ENCODE measurements at regions not wholly inside any gene's neighbourhood (a gene's known extent, or its start where the extent isn't known, plus 50 kb on each side); places are given as distances from the start of the nearest gene placed in this dataset.

DNA sequence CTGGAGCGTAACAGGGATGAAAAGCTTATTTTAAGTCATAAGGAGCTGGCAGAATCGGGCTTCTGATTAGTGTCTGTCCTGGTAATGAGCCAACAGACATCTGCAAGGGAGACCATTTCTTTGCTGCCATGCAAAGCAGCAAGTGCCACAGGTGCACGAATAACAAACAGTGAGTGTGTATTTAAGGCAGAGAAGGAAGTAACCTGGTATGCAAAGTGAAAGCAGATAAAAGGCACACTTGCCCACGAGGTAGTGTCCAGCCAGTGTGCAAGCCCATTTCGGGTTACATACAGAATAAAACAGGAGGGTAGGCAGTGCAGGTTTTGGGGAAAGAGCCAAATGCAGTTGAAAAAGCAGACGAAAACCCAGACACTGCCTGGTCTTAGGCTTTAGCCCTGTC, 1153.7 kb downstream of the SI start:
- no peak for DNase-seq

DNA sequence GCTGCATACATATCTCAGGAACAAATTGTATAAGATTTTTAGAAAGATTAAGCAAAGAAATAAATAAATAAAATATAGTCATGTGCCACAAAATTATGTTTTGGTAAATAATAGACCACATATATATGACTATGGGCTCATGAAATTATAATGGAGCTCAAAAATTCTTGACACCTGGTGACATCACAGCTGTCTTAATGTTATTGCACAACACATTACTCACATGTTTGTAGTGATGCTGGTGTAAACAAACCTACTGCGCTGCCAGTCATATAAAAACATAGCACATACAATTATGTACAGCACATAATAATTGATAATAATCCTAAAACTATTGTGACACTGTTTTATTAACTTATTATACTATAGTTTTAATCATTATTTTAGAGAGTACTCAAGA, 1159.1 kb downstream of the SI start:
- no peak for DNase-seq

DNA sequence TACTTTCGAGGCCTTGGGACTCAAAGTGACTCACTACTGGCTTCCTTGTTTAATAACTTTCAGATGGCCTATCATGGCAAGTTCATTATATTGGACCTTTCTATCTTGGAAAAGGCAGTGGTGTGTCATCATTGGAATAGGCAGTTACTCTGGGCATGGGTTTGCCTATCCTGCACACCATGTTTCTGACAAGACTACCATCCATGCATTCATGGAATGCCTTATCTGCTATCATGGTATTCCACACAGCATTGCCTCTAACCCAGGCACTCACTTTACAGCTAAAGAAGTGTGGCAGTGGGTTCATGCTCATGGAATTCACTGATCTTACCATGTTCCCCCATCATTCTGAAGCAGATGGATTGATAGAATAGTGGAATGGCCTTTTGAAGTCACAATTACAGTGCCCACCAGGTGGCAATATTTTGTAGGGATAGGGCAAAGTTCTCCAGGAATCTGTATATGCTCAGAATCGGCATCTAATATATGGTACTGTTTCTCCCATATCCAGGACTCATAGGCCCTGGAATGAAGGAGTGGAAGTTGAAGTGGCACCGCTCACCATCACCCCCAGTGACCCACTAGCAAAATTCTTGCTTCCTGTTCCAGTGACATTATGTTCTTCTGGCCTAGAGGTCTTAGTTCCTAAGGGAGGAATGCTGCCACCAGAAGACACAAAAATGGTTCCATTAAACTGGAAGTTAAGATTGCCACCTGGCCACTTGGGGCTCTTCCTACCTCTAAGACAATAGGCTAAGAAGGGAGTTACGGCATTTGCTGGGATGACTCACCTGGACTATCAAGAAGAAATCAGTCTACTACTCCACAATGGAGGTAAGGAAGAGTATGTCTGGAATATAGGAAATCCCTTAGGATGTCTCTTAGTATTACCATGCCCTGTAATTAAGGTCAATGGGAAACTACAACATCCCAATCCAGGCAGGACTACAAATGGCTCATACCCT, 1161.4 kb downstream of the SI start:
- no peak for DNase-seq

DNA sequence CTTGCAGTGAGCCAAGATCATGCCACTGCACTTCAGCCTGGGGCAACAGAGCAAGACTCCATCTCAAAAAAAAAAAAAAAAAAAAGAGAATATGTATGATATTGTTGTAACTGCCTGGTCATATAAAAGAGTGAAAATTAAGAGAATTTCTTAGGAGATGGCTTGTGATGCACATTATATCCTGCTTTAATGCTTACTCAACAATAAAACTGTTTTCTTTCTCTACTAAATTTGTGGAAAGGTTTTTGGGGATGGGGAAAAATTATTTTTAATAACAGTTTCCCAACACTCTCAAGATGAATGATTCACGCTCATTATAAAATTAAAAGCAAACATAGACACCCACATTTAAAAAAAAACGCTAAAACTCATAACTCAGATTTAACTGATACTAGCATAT, 1163.0 kb downstream of the SI start:
- DNase-seq = no peak

DNA sequence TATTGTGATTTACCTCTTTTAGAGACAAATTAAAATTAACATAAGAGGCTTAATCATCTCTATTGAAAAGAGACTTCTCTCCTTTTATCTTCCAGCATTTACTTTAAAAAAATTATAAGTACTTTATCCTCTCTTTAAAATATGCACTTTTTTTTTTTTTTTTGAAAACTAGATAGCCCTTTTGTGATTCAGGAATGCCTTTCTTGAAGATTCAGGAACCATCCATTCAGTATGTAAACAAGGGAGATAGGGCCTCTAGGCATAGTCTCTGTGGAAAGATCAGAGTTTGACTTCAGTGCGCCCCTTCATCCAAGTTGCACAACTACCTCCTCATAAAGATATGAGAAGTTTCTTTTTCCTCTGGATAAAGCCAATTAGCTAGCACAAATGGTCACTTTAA, 1163.7 kb downstream of the SI start:
- DNase-seq = no peak

DNA sequence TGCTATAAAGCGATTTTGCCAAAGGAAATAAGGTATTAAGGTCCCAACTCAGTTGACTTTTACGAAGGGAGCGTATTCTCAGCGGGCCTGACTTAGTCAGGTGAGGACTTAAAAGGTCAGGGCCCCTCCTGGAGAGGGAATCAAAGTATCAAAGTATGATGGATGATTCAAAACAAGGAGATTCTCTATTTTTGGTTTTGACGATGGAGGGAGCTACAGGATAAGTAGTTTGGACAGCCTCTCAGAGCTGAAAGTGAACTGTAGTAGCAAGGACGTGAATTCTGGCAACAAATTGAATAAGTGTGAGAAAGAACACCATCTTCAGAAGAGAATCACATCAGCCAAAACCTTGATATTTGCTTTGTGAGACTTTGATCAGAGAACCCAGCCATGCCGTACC, 1186.5 kb downstream of the SI start:
- DNase-seq = no peak

DNA sequence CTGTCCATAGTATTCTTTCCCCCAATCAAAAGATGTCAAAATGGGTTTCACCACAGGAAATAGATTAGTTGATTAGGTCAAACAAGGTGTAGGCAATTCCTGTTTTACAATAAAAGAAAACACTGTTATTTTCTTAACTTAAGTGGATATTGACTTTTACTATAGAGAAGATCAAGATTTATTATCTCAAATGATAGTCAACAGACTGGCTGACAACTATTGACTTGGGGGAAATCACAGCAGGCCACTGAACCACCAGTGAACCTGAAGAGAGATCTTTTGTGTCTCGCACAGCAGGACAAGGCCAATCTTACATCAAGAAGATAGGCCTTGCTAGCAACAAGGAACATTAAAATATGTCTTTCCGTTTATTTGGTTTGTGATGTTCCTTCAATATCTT, 1187.6 kb downstream of the SI start:
- DNase-seq = no peak

DNA sequence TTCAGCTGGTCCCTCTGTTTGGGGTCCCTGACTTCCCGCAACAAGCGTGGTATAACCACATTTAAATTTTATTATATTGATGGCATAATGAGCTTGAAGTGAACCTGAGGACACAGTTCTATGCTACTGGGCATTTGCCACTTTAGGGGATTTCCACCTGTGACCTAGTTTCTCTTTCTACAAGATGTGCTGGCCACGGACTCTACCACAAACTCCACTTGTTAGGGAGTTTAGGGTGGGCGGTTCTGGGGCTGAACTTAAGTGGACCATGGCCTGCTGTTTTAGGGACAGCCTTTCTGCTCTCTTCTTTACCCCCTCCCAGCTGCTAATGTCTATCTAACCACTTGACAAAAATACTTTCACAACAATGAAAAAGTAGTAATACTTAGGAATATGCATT, 1199.1 kb downstream of the SI start:
- DNase-seq = no peak

DNA sequence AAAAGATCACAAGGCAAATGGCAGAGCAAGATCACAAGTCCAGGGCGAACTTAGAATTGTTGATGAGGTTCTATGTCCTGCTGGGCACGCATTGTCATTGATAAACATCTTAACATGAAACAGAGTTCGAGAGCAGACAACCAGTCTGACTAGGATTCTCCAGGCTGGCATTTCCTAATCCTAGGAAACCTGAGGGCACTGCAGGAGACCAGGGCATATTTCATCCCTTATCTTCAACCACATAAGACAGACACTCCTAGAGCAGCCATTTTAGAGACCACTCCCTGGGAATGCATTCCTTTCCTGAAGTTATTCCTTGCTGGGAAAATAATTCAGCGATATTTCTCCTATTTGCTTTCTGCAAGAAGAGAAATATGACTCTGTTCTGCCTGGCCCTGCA, 1199.9 kb downstream of the SI start:
- DNase-seq = no peak

DNA sequence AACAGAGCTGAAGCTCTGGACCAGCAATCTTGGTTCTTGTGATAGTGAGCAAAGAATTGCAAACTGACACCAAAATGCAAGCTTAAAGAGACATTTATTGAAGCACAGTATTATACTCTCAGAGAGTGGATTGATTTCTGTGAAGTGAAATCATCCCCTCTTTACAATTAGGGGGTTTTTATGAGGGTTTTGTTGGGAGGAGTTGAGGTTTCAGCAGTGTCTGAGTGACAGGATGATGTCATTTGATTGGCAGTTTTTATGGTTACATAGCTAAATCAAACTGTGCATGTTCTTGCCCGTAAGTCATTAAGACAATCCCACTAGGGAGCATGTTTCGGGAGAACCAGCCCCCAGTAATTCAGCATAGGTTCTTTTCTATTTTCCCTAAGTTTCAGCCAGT, 1200.5 kb downstream of the SI start:
- no peak for DNase-seq

DNA sequence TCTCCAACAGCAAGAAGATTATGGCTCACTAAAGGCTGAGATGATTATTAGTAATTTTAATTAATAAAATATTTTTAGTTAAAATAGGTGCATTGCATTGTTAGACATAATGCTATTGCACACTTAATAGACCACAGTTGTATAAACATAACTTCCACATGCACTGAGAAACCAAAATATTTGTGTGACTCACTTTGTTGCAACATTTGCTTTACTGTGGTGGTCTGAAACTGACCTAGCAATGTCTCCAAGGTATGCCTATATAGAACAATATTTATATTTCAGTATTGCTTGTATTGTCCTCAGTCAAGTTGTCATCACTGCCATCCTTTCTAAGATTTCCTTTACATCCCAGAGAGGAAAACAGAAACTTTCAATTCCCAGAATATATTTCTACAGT, 1215.2 kb downstream of the SI start:
- DNase-seq = no peak

DNA sequence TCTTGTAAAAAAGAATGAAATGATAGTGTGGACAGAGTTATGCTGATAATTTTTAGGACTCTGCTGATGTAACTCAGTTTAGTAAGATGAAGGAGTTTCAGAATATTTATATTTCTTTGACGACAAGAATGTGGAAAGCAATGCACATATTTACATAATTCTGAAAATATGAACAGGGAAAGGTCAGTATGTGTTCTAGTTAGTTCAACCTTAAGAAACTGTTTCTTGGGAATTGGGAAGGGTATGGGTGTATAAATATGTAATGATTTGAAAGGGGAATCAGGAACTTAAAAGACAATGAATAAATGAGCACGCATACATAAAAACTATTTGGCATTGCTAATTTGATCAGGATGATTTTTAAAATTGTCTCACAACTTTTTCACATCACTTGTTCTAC, 1226.1 kb downstream of the SI start:
- no peak for DNase-seq

DNA sequence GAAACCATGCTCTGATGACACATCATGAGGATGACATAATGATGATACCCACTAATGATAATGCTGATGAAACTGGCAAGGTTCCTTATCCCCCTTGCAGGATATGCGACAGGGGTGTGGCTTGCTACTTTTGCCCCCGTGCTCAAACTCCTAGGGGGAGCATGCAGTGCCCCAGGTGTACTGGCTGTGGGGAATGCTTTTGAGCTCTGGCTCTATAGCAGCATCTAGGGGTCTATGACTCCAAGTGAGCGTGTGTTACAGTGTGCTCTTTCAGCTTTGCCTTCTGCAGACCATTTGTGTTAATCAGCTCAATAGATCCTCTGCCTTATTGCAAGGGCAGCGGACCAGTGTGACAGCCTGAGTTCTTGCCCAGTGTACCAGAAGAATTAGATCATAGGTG, 1239.5 kb downstream of the SI start:
- no peak for DNase-seq

DNA sequence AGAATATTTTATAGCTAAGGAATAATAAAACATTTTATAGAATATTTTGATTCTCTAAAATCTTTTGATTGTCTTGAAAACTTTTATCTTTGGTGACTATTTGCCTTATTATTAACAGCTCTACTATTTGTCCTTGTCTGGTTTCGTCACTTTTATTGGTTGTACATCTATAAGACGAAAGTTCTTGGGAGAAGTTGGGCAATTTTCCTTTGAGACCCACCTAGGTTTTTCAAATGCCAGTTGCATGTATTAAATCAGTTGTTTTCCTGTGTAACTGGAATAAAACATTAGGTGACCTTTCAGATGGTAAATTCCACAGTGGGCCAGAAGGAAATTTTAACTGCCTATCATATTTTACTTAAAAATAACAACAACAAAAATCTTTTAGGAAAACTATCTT, 1245.7 kb downstream of the SI start:
- no peak for DNase-seq

DNA sequence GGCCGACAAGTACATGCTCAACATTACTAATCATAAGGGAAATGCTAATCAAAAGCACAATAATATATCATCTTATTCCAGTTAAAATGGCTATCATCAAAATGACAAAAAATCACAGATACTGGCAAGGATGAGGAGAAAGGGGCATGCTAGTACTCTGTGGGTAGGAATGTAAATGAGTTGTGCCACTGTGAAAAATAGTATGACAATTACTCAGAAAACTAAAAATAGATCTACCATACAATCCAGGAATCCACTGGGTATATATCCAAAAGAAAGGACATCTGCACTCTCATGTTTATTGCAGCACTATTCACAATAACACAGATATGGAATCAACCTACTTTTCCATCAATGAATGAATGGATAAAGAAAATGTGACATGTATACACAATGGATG, 1256.5 kb downstream of the SI start:
- no peak for DNase-seq

DNA sequence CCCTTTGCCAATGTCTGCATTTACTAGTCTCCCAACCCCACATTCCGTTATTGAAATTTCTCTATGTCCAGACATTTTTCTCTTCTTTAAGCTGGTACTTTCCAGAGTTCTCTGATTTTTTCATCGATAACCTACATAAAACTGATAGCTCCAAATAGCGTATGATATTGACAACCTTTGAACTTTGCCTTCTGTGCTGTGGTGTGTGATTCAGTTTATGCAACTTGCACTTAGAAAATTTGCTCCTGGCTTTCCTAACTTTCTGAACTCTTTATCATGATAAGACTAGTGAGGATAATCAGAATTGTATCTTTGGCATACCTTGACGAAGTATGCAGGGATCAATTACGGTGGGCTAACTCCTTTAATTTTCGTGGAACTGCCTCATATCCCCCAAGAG, 1261.3 kb downstream of the SI start:
- DNase-seq = no peak

DNA sequence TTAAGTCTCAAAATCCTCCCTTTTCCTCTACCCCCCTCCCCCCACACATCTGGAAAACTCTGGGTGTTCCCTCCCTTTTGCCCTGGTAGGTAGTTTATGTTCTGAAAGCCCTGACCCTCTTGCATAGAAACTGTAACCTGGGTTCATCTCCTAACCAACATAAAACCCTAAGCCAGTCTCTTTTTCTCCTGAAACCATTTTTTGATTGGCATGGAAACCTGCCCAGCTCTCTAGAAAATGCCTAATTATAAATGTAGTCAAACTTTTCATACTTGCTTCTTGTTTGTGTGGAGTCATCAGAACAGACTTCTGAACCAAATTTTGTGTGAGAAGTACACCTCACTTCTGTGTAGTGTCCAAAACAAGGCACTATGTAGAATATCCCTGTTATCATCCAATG, 1264.4 kb downstream of the SI start:
- DNase-seq = no peak

DNA sequence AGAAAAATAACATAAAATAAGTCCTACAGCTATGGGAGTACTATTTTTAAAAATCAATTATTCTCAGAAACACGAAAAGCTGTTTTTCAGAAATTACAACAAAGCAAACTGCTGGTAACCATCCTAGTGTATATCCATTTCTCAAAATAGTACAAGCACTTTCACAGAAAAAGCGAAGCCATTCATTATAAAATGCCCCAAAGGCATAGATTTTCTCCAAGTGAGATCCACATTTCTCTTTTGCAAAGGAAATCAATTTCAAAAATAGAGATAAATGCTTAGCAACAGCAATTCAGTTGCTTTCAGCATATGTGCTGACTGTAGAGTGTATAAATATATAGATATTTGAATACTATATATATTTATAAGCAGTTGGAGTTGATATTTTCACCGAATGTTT, 1266.3 kb downstream of the SI start:
- no peak for DNase-seq

DNA sequence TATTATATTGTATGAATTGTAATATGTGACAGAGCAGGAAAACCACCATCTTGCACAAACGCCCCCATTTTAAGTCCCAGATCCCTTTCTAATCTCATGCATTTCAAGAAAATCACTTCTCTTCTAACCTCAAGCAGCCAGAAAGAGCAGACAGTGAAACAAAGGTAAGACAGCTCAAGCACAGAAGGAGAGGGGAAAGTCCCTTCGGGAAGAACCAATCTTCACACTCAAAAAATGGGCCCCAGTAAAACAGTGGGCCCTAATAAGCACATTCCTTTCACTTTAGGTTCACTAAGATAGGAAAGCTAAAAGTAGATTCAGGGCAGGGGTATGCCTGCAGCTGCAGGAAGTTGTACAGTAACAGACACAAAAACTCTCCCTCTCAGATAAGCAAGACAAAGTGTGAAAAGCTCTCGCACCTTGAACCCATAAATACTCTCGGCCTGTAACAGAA, 1268.7 kb downstream of the SI start:
- DNase-seq = no peak

DNA sequence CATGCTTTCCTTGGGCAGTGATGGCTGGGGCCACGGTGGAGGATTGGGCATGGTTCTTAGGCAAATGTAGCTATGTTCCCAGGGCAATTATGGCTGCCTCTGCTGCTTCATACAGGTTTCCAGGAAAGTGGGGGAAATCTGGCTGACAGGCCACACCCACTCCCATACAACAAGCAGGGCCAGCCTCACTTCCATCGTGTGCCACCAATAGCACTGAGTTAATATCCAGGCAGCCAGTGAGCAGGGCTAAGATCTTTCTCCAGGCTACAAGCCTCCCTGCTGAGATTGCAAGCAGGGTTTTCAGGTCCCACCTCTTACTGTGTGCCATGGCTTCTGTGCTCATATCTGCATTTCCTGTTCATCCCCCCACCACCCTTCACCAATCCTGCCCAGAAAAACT, 1291.9 kb downstream of the SI start:
- no peak for DNase-seq

DNA sequence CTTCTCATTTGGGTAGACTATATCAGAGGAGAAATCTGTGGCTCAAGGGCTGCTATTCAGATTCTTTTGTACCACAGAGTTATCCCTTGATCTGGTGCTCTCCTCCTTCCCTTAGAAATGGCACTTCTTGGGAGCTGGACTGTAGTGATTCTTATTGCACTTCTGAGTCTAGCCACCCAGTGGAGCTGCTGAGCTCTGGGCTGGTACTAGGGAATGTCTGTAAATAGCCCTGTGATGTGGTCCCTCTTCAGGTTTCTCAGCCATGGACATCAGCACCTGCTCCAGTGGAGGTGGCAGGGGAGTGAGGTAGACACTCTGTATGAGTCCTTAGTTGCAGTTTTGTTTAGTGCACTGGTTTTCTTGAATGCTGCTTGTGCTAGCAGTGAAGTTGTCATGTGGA, 1292.6 kb downstream of the SI start:
- DNase-seq = no peak

DNA sequence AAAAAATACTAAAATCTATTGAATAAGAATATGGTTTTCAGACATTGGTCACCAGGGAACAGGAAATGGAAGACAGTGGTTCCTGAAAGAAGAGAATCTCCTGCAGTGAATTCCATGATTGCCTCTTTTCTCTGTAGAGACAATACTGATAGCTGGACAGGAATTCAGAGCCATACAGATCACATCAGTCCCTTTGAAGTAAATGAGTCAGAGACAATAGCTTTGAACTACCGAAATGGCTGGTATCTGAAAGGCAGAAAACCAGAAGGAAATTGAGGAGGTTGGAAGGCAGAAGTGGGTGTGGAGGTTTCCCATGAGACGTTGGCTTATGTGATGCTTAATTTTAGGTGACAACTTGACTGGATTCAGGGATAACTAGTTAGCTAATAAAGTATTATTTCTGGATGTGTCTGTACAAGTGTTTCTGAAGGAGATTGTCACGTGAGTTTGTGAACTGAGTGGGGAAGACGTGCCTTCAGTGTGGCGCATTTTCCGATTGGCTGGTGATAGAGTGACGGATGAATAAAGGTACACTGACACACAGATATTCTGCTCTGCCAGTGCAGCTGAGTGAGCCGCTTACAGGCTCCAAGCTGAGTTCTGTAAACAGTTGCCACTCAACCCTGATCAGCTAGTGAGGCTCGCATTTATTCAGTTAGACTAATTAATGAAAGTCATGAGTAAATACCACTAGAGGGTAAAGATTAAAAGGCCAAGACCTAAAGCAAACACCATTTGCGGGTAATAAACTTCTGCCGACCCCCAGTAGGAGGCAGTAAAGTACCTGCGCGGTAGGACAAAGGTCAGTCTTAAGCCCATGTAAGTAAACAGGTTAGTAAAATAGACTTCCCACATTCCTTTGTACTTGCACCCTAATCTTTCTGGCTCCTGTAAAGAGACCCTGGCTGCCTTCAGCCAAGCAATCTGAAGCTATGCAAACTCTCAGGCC, 1298.6 kb downstream of the SI start:
- DNase-seq = no peak

DNA sequence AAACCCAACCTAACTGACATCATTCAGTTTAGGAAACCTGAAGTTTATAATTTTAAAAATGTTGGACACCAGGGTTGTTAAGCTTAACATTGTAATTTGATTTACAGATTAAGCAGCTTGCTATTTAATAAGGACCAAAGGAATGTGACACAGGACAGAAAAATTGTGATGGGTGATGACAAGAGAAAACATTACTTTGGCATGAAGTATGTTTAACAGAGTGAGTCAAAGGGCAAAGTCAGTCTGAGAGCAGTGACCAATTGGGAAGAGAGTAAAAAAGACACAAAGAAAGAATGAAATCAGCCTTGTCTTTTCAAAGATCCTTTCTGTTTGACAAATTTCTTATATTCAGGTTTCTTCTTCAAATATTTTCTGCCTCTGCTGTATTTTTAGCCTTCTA, 1301.6 kb downstream of the SI start:
- DNase-seq = no peak

DNA sequence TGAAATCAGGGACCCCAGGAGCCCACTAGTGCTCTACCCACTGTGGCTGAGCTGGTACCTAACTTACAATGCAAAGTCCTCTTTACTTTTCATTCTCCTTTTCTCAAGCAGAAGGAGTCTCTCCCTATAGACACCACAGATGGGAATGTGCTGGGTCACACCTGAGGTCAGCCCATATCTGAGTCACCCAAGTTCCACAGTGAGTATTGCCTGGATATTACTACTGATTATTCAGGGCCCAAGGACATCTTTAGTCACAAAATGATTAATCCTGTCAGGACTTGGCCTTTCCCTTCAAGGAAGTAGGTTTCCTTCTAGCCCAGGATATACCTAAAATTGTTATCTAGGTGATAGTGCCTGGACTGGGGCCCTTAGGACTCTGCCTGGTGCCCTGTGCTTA, 1305.2 kb downstream of the SI start:
- no peak for DNase-seq

All from MV-4-11 (cell line).